ENCODE measurements at regions not wholly inside any gene's neighbourhood (a gene's known extent, or its start where the extent isn't known, plus 50 kb on each side); places are given as distances from the start of the nearest gene placed in this dataset.

DNA sequence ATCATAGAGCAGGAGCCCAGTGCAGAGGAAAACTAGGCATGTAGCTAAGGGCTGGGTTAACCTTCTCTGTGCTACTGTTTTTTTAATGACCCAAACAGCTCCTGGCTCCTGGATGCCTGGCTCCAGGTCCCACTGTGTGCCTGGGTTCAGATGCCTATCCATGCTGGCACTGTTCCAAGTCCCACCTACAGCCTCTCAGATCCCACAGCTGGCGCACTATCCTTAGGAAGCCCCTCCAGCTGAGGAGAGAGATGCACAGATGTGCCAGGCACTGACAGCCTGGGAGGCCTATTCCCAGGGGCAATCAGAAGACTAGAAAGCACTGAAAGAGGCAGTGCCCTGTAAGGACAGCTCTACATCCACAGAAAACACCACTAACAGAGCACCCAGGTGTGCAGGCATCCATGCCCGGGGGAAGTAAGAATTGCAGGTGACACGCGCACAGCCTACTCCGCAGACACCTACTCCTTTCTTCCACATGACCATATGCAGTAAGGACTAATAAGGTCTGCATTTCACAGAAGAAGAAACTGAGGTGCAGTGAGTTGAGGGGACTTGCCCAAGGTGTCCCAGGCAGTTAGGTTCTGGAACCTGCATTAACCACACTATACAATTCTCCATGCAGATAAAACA lies 51.2 kb downstream of the PITPNM2 start:
- TF ChIP-seq, protein P1, sequence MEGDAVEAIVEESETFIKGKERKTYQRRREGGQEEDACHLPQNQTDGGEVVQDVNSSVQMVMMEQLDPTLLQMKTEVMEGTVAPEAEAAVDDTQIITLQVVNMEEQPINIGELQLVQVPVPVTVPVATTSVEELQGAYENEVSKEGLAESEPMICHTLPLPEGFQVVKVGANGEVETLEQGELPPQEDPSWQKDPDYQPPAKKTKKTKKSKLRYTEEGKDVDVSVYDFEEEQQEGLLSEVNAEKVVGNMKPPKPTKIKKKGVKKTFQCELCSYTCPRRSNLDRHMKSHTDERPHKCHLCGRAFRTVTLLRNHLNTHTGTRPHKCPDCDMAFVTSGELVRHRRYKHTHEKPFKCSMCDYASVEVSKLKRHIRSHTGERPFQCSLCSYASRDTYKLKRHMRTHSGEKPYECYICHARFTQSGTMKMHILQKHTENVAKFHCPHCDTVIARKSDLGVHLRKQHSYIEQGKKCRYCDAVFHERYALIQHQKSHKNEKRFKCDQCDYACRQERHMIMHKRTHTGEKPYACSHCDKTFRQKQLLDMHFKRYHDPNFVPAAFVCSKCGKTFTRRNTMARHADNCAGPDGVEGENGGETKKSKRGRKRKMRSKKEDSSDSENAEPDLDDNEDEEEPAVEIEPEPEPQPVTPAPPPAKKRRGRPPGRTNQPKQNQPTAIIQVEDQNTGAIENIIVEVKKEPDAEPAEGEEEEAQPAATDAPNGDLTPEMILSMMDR (IDR thresholded peaks at IDR 0.05) = no peak
- TF ChIP-seq POLR2A (IDR thresholded peaks at IDR 0.05) = no peak

All from Peyer's patch (tissue), 4 donors.